SH-SY5Y (cell line): ENCODE measurements at regions not wholly inside any gene's neighbourhood (a gene's known extent, or its start where the extent isn't known, plus 50 kb on each side); places are given as distances from the start of the nearest gene placed in this dataset.

Experiments
- GATA2 ChIP-seq: IDR thresholded peaks from 2 replicates; pipeline ENCODE4 v1.6.1; 2011; ENCODE audit warnings: mild to moderate bottlenecking, low read depth, low read length
- GATA3 ChIP-seq: IDR thresholded peaks from 2 replicates; pipeline ENCODE4 v1.6.1; 2011; ENCODE audit warnings: low read depth, mild to moderate bottlenecking, low read length, moderate library complexity

DNA sequence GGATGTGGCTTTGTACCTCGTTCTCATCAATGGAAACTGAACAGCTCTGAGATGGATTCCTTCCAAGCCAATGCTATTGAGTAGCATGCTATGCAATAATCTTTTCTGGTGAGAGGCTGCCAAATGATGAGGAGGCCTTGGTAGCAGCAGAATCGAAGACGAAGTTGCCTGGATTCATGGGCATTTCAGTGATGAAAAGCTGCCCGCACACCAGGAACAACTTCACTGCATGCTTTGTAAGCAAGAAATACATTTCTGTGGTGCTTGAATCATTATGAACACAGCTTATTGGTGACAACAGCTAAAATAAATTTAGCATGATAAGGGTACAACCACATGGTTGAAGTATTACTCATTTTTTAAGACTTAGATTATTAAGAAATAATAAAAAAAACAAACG, 246.8 kb upstream of the ROBO1 start:
- TF ChIP-seq GATA2 (no peak), GATA3 (no peak)
